HEK293 (cell line): ENCODE measurements at regions not wholly inside any gene's neighbourhood (a gene's known extent, or its start where the extent isn't known, plus 50 kb on each side); places are given as distances from the start of the nearest gene placed in this dataset.

Source experiments
- CTCF ChIP-seq: fragments of 450-650 bp; formaldehyde crosslinking; IDR thresholded peaks from 2 replicates; pipeline ENCODE4 v1.5.1; 2016; ENCODE audit warnings: missing biosample characterization, missing genetic modification characterization
- PATZ1 ChIP-seq: fragments of 450-650 bp; formaldehyde crosslinking; IDR thresholded peaks from 2 replicates; pipeline ENCODE4 v1.5.1; 2016; ENCODE audit warnings: missing biosample characterization, missing genetic modification characterization
- ZBTB1 ChIP-seq: fragments of 450-650 bp; formaldehyde crosslinking; IDR thresholded peaks from 2 replicates; pipeline ENCODE4 v1.5.1; 2016; ENCODE audit warnings: missing biosample characterization, missing genetic modification characterization
- ZBTB49 ChIP-seq: fragments of 450-650 bp; formaldehyde crosslinking; IDR thresholded peaks from 2 replicates; pipeline ENCODE4 v1.5.1; 2016; ENCODE audit warnings: missing biosample characterization, missing genetic modification characterization, low read depth
- ZNF121 ChIP-seq: fragments of 450-650 bp; formaldehyde crosslinking; IDR thresholded peaks from 2 replicates; pipeline ENCODE4 v1.5.1; 2016; ENCODE audit warnings: missing biosample characterization, missing genetic modification characterization
- ZNF138 ChIP-seq: fragments of 450-650 bp; formaldehyde crosslinking; IDR thresholded peaks from 2 replicates; pipeline ENCODE4 v1.5.1; 2016; ENCODE audit warnings: missing biosample characterization, missing genetic modification characterization, borderline replicate concordance
- ZNF24 ChIP-seq: fragments of 450-650 bp; formaldehyde crosslinking; IDR thresholded peaks from 2 replicates; pipeline ENCODE4 v1.5.1; 2016; ENCODE audit warnings: missing biosample characterization, missing genetic modification characterization
- ZNF324 ChIP-seq: fragments of 450-650 bp; formaldehyde crosslinking; IDR thresholded peaks from 2 replicates; pipeline ENCODE4 v1.5.1; 2016; ENCODE audit warnings: missing biosample characterization, missing genetic modification characterization
- ZNF391 ChIP-seq: fragments of 450-650 bp; formaldehyde crosslinking; IDR thresholded peaks from 2 replicates; pipeline ENCODE4 v1.5.1; 2016; ENCODE audit warnings: low read depth, missing biosample characterization, missing genetic modification characterization, borderline replicate concordance
- ZNF423 ChIP-seq: fragments of 450-650 bp; formaldehyde crosslinking; IDR thresholded peaks from 2 replicates; pipeline ENCODE4 v1.5.1; 2016; ENCODE audit warnings: missing biosample characterization, missing genetic modification characterization
- ZSCAN30 ChIP-seq: fragments of 450-650 bp; IDR thresholded peaks from 2 replicates; pipeline ENCODE4 v1.5.1; 2018; ENCODE audit warnings: missing biosample characterization, mild to moderate bottlenecking, missing genetic modification characterization, moderate library complexity
- TF ChIP-seq, protein P1 (sequence below): sonication (generic); formaldehyde crosslinking; IDR thresholded peaks from 2 replicates; pipeline ENCODE4 v1.8.1; 2022; ENCODE audit warnings: mild to moderate bottlenecking, moderate library complexity, missing genetic modification reagents

DNA sequence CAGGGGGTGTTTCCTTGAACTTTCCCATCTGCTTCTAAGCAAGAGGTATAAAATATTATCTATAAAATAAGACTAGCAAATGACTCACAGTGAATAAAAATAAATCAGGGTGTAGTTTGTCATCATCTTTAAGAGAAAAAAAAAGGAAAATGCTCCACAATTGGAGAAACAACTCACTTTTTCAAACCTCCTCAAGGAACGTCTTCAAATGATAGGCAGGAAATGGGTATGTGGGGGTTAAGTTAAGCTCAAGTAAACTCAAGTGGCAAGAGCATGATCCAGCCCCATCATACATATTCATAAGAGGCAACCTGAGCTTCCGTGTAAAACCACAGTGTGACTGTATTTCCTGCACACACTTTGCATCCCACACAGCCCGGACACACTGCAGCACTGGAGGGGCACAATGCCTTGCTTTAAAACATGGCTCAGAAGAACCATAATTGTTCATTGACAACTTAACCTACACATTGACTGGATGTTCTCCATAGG is 58.5 kb upstream of the CEP85L start:
- TF ChIP-seq ZNF24 (tag by site-specific recombination) (no peak), ZSCAN30 (tag by site-specific recombination) (no peak), ZNF423 (no peak), CTCF (tag by site-specific recombination) (no peak), ZBTB1 (tag by site-specific recombination) (no peak), ZBTB49 (tag by site-specific recombination) (no peak), ZNF391 (no peak), ZNF324 (tag by site-specific recombination) (no peak), PATZ1 (tag by site-specific recombination) (no peak), ZNF138 (tag by site-specific recombination) (no peak), ZNF121 (tag by site-specific recombination) (no peak)
- TF ChIP-seq, protein P1, sequence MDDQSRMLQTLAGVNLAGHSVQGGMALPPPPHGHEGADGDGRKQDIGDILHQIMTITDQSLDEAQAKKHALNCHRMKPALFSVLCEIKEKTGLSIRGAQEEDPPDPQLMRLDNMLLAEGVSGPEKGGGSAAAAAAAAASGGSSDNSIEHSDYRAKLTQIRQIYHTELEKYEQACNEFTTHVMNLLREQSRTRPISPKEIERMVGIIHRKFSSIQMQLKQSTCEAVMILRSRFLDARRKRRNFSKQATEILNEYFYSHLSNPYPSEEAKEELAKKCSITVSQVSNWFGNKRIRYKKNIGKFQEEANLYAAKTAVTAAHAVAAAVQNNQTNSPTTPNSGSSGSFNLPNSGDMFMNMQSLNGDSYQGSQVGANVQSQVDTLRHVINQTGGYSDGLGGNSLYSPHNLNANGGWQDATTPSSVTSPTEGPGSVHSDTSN, result no peak
